ENCODE measurements at regions not wholly inside any gene's neighbourhood (a gene's known extent, or its start where the extent isn't known, plus 50 kb on each side); places are given as distances from the start of the nearest gene placed in this dataset.

GRCh38 chr5:90171466-90171865 lies 238.1 kb downstream of the CETN3 start:
- Histone ChIP-seq H3K4me3 (ENCODE audit: low read length in 2 of 2) (no peak overlapping the region), H3K4me1 (ENCODE audit: control insufficient read depth in 1 of 2, insufficient read depth in 2 of 2, low read length in 2 of 2) (peaks cover 4 to 7% of the 10 kb centered on the region in 2 donors), H3K27me3 (ENCODE audit: control insufficient read depth in 1 of 2, insufficient read depth in 2 of 2, low read length in 1 of 2) (no peaks in the 10 kb centered on the region), H3K27ac (ENCODE audit: low read depth in 1 of 2, low read length in 2 of 2) (no peak overlapping the region), H3K9me3 (ENCODE audit: control insufficient read depth, low read length) (no peaks in the 10 kb centered on the region), H3K36me3 (ENCODE audit: control insufficient read depth in 1 of 2, insufficient read depth in 2 of 2, low read length in 1 of 2) (no peaks in the 10 kb centered on the region)
- intact Hi-C loops (cut with DNase I) = no loop called here
- no peak for ATAC-seq (ENCODE audit: low FRiP score)
- WGBS, 2 donors = 0% methylated on average over 1 of the region's 1 CpG
- no peak for DNase-seq

DNA sequence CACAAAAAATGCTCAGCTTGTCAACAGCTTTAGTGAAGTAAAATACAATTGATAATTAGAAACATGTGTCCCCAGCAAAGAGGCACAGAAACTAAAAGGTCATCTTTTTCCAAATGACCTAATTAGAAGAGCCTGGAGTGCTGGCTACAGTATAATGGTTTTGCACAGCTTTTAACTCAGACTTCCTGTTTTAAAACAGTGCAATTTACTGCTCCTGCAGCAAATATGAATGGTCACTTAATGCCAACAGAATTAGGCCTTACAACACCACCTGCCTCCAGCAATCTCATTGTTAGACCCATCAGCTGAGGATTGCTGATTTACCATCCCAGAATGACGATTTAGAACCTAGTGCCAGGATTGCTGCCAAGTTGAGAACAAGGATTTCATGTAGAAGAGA lies 239.3 kb downstream of the CETN3 start:
- DNase-seq = no peak
- ATAC-seq (ENCODE audit: low FRiP score) = no peak
- H3K27me3 ChIP-seq (ENCODE audit: control insufficient read depth in 1 of 2, insufficient read depth in 2 of 2, low read length in 1 of 2) = no peaks in the 10 kb centered on the region
- 2 to 3% methylated on average over 1 of the region's 1 CpG for WGBS, 2 donors
- no peak overlapping the region for H3K27ac ChIP-seq (ENCODE audit: low read depth in 1 of 2, low read length in 2 of 2)
- H3K36me3 ChIP-seq (ENCODE audit: control insufficient read depth in 1 of 2, insufficient read depth in 2 of 2, low read length in 1 of 2) = no peaks in the 10 kb centered on the region
- peaks cover 4 to 7% of the 10 kb centered on the region in 2 donors for H3K4me1 ChIP-seq (ENCODE audit: control insufficient read depth in 1 of 2, insufficient read depth in 2 of 2, low read length in 2 of 2)
- H3K9me3 ChIP-seq (ENCODE audit: control insufficient read depth, low read length) = no peaks in the 10 kb centered on the region
- no peak overlapping the region for H3K4me3 ChIP-seq (ENCODE audit: low read length in 2 of 2)
- intact Hi-C loops (cut with DNase I) = no loop called here

GRCh38 chr5:90169078-90169477 lies 240.5 kb downstream of the CETN3 start:
- Histone ChIP-seq H3K4me3 (ENCODE audit: low read length in 2 of 2) (no peak overlapping the region), H3K27ac (ENCODE audit: low read depth in 1 of 2, low read length in 2 of 2) (no peak overlapping the region), H3K36me3 (ENCODE audit: control insufficient read depth in 1 of 2, insufficient read depth in 2 of 2, low read length in 1 of 2) (no peaks in the 10 kb centered on the region), H3K27me3 (ENCODE audit: control insufficient read depth in 1 of 2, insufficient read depth in 2 of 2, low read length in 1 of 2) (no peaks in the 10 kb centered on the region), H3K4me1 (ENCODE audit: control insufficient read depth in 1 of 2, insufficient read depth in 2 of 2, low read length in 2 of 2) (peaks cover 4 to 7% of the 10 kb centered on the region in 2 donors), H3K9me3 (ENCODE audit: control insufficient read depth, low read length) (no peaks in the 10 kb centered on the region)
- ATAC-seq (ENCODE audit: low FRiP score) (no peak), DNase-seq (no peak)
- intact Hi-C loops (cut with DNase I) = no loop called here
- WGBS, 2 donors = 42 to 46% methylated on average over 2 of the region's 2 CpGs

DNA sequence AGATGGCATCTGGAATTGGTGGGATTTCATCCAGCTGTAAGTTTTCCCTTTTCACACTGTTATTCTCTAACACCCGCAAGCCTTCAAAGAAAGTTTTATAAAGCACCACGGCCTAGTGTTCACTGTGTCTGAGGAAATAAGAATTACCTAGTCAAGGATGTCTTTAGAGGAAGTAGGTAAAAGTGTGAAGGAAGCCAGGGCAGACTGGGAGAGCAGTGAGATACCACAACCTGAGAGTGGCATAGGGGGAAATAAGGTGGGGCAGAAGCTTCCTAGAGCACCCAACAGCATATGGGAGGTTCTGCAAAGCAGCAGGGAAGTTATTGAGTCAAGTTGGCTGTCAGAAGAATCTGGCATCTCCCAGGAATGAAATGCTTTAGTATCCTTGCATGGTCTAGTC lies 241.2 kb downstream of the CETN3 start:
- Histone ChIP-seq H3K4me1 (ENCODE audit: control insufficient read depth in 1 of 2, insufficient read depth in 2 of 2, low read length in 2 of 2) (peaks cover 4 to 6% of the 10 kb centered on the region in 2 donors), H3K27me3 (ENCODE audit: control insufficient read depth in 1 of 2, insufficient read depth in 2 of 2, low read length in 1 of 2) (no peaks in the 10 kb centered on the region), H3K27ac (ENCODE audit: low read depth in 1 of 2, low read length in 2 of 2) (no peak overlapping the region), H3K9me3 (ENCODE audit: control insufficient read depth, low read length) (no peaks in the 10 kb centered on the region), H3K4me3 (ENCODE audit: low read length in 2 of 2) (no peak overlapping the region), H3K36me3 (ENCODE audit: control insufficient read depth in 1 of 2, insufficient read depth in 2 of 2, low read length in 1 of 2) (no peaks in the 10 kb centered on the region)
- ATAC-seq (ENCODE audit: low FRiP score) (no peak), DNase-seq (no peak)
- WGBS, 2 donors = 94 to 98% methylated on average over 2 of the region's 2 CpGs
- intact Hi-C loops (cut with DNase I) = no loop called here

DNA sequence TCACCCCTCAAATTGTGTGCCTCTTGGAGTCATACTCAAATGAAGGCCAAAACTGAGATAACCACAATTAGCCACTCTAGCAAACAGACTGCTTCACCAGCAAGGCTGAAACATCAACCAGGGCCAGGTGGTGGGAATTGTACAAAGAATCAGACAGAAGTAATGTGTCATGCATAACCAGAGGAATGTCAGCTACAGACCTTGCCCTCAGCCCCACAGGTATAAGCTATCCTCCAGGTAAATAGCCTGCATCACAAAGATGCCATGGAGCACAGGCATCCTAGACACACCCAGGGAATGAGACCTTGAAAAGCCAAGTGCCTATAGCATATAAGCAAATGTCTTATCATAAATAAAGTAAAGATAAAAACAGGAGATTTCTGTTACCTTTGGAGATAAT lies 242.7 kb downstream of the CETN3 start:
- Histone ChIP-seq H3K4me3 (ENCODE audit: low read length in 2 of 2) (no peak overlapping the region), H3K27me3 (ENCODE audit: control insufficient read depth in 1 of 2, insufficient read depth in 2 of 2, low read length in 1 of 2) (no peaks in the 10 kb centered on the region), H3K27ac (ENCODE audit: low read depth in 1 of 2, low read length in 2 of 2) (no peak overlapping the region), H3K9me3 (ENCODE audit: control insufficient read depth, low read length) (no peaks in the 10 kb centered on the region), H3K36me3 (ENCODE audit: control insufficient read depth in 1 of 2, insufficient read depth in 2 of 2, low read length in 1 of 2) (no peaks in the 10 kb centered on the region), H3K4me1 (ENCODE audit: control insufficient read depth in 1 of 2, insufficient read depth in 2 of 2, low read length in 2 of 2) (peaks cover 0 to 4% of the 10 kb centered on the region in 2 donors)
- DNase-seq = no peak
- ATAC-seq (ENCODE audit: low FRiP score) = no peak
- intact Hi-C loops (cut with DNase I) = no loop called here

- DNase-seq (no peak), ATAC-seq (ENCODE audit: low FRiP score) (peak; percentile 31)
- intact Hi-C loops (cut with DNase I) = no loop called here
- Histone ChIP-seq H3K27me3 (ENCODE audit: control insufficient read depth in 1 of 2, insufficient read depth in 2 of 2, low read length in 1 of 2) (no peaks in the 10 kb centered on the region), H3K4me3 (ENCODE audit: low read length in 2 of 2) (no peak overlapping the region), H3K36me3 (ENCODE audit: control insufficient read depth in 1 of 2, insufficient read depth in 2 of 2, low read length in 1 of 2) (no peaks in the 10 kb centered on the region), H3K9me3 (ENCODE audit: control insufficient read depth, low read length) (no peaks in the 10 kb centered on the region), H3K27ac (ENCODE audit: low read depth in 1 of 2, low read length in 2 of 2) (no peak overlapping the region), H3K4me1 (ENCODE audit: control insufficient read depth in 1 of 2, insufficient read depth in 2 of 2, low read length in 2 of 2) (peaks cover 0 to 2% of the 10 kb centered on the region in 2 donors)
- WGBS, 2 donors = 96 to 99% methylated on average over 4 of the region's 4 CpGs
These were observed 247.2 kb downstream of the CETN3 start for GRCh38 chr5:90162324-90162723.

DNA sequence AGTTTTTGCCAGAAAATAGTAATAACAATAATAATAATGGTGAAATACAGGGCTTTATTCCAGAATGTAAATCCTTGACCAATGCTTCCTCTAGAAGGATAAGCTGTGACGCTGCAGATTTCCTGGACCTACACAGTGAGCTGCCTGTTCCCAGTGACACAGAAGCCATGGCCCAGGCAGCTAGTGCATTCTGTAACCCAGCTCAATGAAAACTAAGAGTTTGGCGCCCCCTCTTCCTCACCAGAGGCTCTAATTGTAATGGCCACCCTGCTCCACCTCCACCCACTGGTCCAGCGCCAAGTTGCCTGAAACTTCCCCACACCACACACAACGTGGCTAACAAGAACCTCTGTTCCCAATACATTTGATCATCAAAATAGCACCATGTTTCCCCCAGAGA lies 248.1 kb downstream of the CETN3 start:
- intact Hi-C loops (cut with DNase I) = no loop called here
- 48% methylated on average over 4 of the region's 4 CpGs for WGBS, 2 donors
- H3K4me1 ChIP-seq (ENCODE audit: control insufficient read depth in 1 of 2, insufficient read depth in 2 of 2, low read length in 2 of 2) = peaks cover 0 to 2% of the 10 kb centered on the region in 2 donors
- ATAC-seq (ENCODE audit: low FRiP score) = peak; percentile 75
- no peak overlapping the region for H3K4me3 ChIP-seq (ENCODE audit: low read length in 2 of 2)
- no peaks in the 10 kb centered on the region for H3K27me3 ChIP-seq (ENCODE audit: control insufficient read depth in 1 of 2, insufficient read depth in 2 of 2, low read length in 1 of 2)
- peak in 1 of 2 donors; percentile 77 for DNase-seq
- no peaks in the 10 kb centered on the region for H3K9me3 ChIP-seq (ENCODE audit: control insufficient read depth, low read length)
- H3K27ac ChIP-seq (ENCODE audit: low read depth in 1 of 2, low read length in 2 of 2) = no peak overlapping the region
- H3K36me3 ChIP-seq (ENCODE audit: control insufficient read depth in 1 of 2, insufficient read depth in 2 of 2, low read length in 1 of 2) = no peaks in the 10 kb centered on the region

- 22 to 27% methylated on average over 3 of the region's 3 CpGs for WGBS, 2 donors
- H3K4me1 ChIP-seq (ENCODE audit: control insufficient read depth in 1 of 2, insufficient read depth in 2 of 2, low read length in 2 of 2) = peaks cover 0 to 2% of the 10 kb centered on the region in 2 donors
- intact Hi-C loops (cut with DNase I) = no loop called here
- H3K4me3 ChIP-seq (ENCODE audit: low read length in 2 of 2) = no peak overlapping the region
- no peak for ATAC-seq (ENCODE audit: low FRiP score)
- no peak overlapping the region for H3K27ac ChIP-seq (ENCODE audit: low read depth in 1 of 2, low read length in 2 of 2)
- H3K9me3 ChIP-seq (ENCODE audit: control insufficient read depth, low read length) = no peaks in the 10 kb centered on the region
- no peaks in the 10 kb centered on the region for H3K36me3 ChIP-seq (ENCODE audit: control insufficient read depth in 1 of 2, insufficient read depth in 2 of 2, low read length in 1 of 2)
- no peaks in the 10 kb centered on the region for H3K27me3 ChIP-seq (ENCODE audit: control insufficient read depth in 1 of 2, insufficient read depth in 2 of 2, low read length in 1 of 2)
- DNase-seq = no peak
These were observed 251.4 kb downstream of the CETN3 start for GRCh38 chr5:90158131-90158530.

GRCh38 chr5:90153031-90153430 lies 256.5 kb downstream of the CETN3 start:
- no peak for DNase-seq
- no peak for ATAC-seq (ENCODE audit: low FRiP score)
- no peaks in the 10 kb centered on the region for H3K9me3 ChIP-seq (ENCODE audit: control insufficient read depth, low read length)
- H3K4me1 ChIP-seq (ENCODE audit: control insufficient read depth in 1 of 2, insufficient read depth in 2 of 2, low read length in 2 of 2) = no peaks in the 10 kb centered on the region
- H3K27me3 ChIP-seq (ENCODE audit: control insufficient read depth in 1 of 2, insufficient read depth in 2 of 2, low read length in 1 of 2) = no peaks in the 10 kb centered on the region
- H3K27ac ChIP-seq (ENCODE audit: low read depth in 1 of 2, low read length in 2 of 2) = no peak overlapping the region
- no peak overlapping the region for H3K4me3 ChIP-seq (ENCODE audit: low read length in 2 of 2)
- 39 to 40% methylated on average over 2 of the region's 2 CpGs for WGBS, 2 donors
- H3K36me3 ChIP-seq (ENCODE audit: control insufficient read depth in 1 of 2, insufficient read depth in 2 of 2, low read length in 1 of 2) = no peaks in the 10 kb centered on the region
- intact Hi-C loops (cut with DNase I) = no loop called here
